ENCODE measurements at regions not wholly inside any gene's neighbourhood (a gene's known extent, or its start where the extent isn't known, plus 50 kb on each side); places are given as distances from the start of the nearest gene placed in this dataset.

DNA sequence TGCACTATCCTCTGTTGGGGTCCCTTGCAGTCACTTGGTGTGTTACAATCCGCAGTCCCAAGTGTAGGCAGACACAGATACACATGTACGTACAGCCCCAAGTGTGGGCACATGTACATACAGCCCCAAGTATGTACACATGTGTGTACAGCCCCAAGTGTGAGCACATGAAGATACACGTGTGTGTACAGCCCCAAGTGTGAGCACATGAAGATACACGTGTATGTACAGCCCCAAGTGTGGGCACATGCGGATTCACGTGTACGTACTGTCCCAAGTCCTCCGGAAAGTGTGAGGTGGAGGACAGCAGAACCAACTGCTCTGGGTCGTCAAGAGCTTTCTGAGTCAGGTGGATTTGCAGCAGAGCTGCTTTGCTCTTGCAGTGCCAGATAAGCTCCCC, 440.0 kb downstream of the ZNF516 start:
- Histone ChIP-seq H3K27ac (ENCODE audit: extremely low read depth, low read depth, low read length) (no peak overlapping the region), H3K9me3 (replicated peaks; ENCODE audit: control insufficient read depth, insufficient read depth, low read depth, low read length) (no peaks in the 10 kb centered on the region), H3K9me1 (ENCODE audit: control insufficient read depth, insufficient read depth, low read length) (no peaks in the 10 kb centered on the region), H3K36me3 (ENCODE audit: control insufficient read depth, insufficient read depth, low read length) (no peaks in the 10 kb centered on the region), H3K27me3 (ENCODE audit: control insufficient read depth in 2 of 2, insufficient read depth in 2 of 2, low read length in 2 of 2) (peaks cover 0 to 13% of the 10 kb centered on the region in 2 experiments; a peak in 2 of 5 replicates), H4K20me1 (replicated peaks; ENCODE audit: control insufficient read depth, insufficient read depth, low read length) (no peaks in the 10 kb centered on the region), H3K79me2 (ENCODE audit: control insufficient read depth, insufficient read depth, low read length) (no peaks in the 10 kb centered on the region), H2AFZ (ENCODE audit: low read depth, low read length) (no peak overlapping the region), H3K4me1 (replicated peaks in 1 of 2; ENCODE audit: control insufficient read depth in 2 of 2, insufficient read depth in 2 of 2, low read length in 2 of 2) (no peaks in the 10 kb centered on the region), H3K4me2 (ENCODE audit: insufficient read depth, low read length) (no peak overlapping the region), H3K9ac (ENCODE audit: insufficient read depth in 1 of 2, low read depth in 2 of 2, low read length in 2 of 2) (no peak overlapping the region), H3K4me3 (no peak overlapping the region)
- ChIA-PET POLR2A (interaction anchor here (0.6 kb wide), 1 partner anchor 12 kb away, joined by 3 read pairs; no protein-coding TSS in a partner anchor), CTCF (ENCODE audit: low intra/inter-chr PET ratio) (no interaction called here)
- in situ Hi-C loops (cut with MboI) (no loop called here), intact Hi-C loops (cut with micrococcal nuclease) (no loop called here)
- BruUV-seq (replicated peaks) = no TSS peak
- ATAC-seq (no peak), FAIRE-seq (no peak), DNase-seq (ENCODE audit: extremely low read depth in 1 of 4, low spot score in 3 of 4) (no peak)
- under 1% methylated on average over 9 of the region's 9 CpGs for WGBS (ENCODE audit: insufficient coverage, low coverage, missing lambda C conversion rate)
- TF ChIP-seq ZFP91 (CRISPR knock-in tag; IDR thresholded peaks at IDR 0.05) = no peak
- no peak for TF ChIP-seq ARHGAP35 (IDR thresholded peaks at IDR 0.05; ENCODE audit: partially characterized antibody)
- TF ChIP-seq NBN (IDR thresholded peaks at IDR 0.05; ENCODE audit: low read depth) = no peak
- TF ChIP-seq MYBL2 (IDR thresholded peaks at IDR 0.05; ENCODE audit: low read depth) = no peak
- TF ChIP-seq MYBL2 (CRISPR knock-in tag; IDR thresholded peaks at IDR 0.05; ENCODE audit: borderline replicate concordance) = no peak
- no peak for TF ChIP-seq TSHZ1 (CRISPR knock-in tag; IDR thresholded peaks at IDR 0.05)
- TF ChIP-seq, protein P1, sequence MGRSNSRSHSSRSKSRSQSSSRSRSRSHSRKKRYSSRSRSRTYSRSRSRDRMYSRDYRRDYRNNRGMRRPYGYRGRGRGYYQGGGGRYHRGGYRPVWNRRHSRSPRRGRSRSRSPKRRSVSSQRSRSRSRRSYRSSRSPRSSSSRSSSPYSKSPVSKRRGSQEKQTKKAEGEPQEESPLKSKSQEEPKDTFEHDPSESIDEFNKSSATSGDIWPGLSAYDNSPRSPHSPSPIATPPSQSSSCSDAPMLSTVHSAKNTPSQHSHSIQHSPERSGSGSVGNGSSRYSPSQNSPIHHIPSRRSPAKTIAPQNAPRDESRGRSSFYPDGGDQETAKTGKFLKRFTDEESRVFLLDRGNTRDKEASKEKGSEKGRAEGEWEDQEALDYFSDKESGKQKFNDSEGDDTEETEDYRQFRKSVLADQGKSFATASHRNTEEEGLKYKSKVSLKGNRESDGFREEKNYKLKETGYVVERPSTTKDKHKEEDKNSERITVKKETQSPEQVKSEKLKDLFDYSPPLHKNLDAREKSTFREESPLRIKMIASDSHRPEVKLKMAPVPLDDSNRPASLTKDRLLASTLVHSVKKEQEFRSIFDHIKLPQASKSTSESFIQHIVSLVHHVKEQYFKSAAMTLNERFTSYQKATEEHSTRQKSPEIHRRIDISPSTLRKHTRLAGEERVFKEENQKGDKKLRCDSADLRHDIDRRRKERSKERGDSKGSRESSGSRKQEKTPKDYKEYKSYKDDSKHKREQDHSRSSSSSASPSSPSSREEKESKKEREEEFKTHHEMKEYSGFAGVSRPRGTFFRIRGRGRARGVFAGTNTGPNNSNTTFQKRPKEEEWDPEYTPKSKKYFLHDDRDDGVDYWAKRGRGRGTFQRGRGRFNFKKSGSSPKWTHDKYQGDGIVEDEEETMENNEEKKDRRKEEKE (IDR thresholded peaks at IDR 0.05; ENCODE audit: borderline replicate concordance in 1 of 2, control insufficient read depth in 1 of 2, low read depth in 2 of 2, low read length in 1 of 2) = no peak
- no peak for TF ChIP-seq ZNF75A (CRISPR knock-in tag; IDR thresholded peaks at IDR 0.05)
- TF ChIP-seq, protein P2, sequence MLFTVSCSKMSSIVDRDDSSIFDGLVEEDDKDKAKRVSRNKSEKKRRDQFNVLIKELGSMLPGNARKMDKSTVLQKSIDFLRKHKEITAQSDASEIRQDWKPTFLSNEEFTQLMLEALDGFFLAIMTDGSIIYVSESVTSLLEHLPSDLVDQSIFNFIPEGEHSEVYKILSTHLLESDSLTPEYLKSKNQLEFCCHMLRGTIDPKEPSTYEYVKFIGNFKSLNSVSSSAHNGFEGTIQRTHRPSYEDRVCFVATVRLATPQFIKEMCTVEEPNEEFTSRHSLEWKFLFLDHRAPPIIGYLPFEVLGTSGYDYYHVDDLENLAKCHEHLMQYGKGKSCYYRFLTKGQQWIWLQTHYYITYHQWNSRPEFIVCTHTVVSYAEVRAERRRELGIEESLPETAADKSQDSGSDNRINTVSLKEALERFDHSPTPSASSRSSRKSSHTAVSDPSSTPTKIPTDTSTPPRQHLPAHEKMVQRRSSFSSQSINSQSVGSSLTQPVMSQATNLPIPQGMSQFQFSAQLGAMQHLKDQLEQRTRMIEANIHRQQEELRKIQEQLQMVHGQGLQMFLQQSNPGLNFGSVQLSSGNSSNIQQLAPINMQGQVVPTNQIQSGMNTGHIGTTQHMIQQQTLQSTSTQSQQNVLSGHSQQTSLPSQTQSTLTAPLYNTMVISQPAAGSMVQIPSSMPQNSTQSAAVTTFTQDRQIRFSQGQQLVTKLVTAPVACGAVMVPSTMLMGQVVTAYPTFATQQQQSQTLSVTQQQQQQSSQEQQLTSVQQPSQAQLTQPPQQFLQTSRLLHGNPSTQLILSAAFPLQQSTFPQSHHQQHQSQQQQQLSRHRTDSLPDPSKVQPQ (CRISPR knock-in tag; IDR thresholded peaks at IDR 0.05; ENCODE audit: borderline replicate concordance) = no peak

Measured in K562 (cell line).